ENCODE measurements at regions not wholly inside any gene's neighbourhood (a gene's known extent, or its start where the extent isn't known, plus 50 kb on each side); places are given as distances from the start of the nearest gene placed in this dataset.

- in situ Hi-C loops (cut with HindIII; ENCODE audit: low sequenced_read_pairs), result no loop called here
- no peak for TF ChIP-seq CTCF (IDR thresholded peaks at IDR 0.05; ENCODE audit: low read depth, low read length)
- H3K4me3 ChIP-seq (ENCODE audit: low read depth, low read length), result no peak overlapping the region
- peak; percentile 50 for DNase-seq (ENCODE audit: low read depth, low spot score)
These were observed 82.6 kb upstream of the SLC38A4 start for GRCh38 chr12:46908236-46908935.

DNA sequence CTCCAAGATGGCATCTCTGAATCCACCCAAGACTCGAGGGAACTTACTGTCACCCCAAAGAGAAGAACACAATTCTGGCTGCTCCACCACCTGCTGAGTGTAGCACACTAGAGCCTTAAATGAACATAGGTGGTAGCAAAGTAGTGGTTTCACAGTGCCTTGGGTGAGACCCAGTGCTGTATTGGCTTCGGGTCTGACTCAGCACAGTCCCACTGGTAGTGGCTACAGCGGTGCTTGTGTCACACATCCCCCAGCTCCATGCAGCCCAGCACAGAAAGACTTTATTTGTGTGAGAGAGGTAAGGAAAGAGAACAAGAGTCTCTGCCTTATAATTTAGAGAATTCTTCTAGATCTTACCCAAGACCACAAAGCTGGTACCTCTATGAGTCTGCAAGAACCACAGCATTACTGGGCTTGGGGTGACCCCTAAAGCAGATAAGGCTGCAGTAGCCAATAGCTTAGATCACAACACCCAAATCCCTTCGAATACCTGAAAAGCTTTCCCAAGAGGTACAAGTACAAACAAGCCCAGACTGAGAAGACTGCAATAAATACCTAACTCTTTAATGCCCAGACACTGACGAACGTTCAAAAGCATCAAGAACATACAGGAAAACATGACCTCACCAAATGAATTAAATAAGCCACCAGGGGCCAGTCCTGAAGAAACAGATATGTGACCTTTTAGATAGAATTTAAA is 83.3 kb upstream of the SLC38A4 start:
- in situ Hi-C loops (cut with HindIII; ENCODE audit: low sequenced_read_pairs), result no loop called here
- TF ChIP-seq CTCF (IDR thresholded peaks at IDR 0.05; ENCODE audit: low read depth, low read length), result no peak
- DNase-seq (ENCODE audit: low read depth, low spot score), result no peak
- H3K4me3 ChIP-seq (ENCODE audit: low read depth, low read length), result no peak overlapping the region

- TF ChIP-seq CTCF (IDR thresholded peaks at IDR 0.05; ENCODE audit: low read depth, low read length), result no peak
- no peak overlapping the region for H3K4me3 ChIP-seq (ENCODE audit: low read depth, low read length)
- in situ Hi-C loops (cut with HindIII; ENCODE audit: low sequenced_read_pairs), result no loop called here
- DNase-seq (ENCODE audit: low read depth, low spot score), result no peak
These were observed 85.0 kb upstream of the SLC38A4 start for GRCh38 chr12:46910830-46911229.

DNA sequence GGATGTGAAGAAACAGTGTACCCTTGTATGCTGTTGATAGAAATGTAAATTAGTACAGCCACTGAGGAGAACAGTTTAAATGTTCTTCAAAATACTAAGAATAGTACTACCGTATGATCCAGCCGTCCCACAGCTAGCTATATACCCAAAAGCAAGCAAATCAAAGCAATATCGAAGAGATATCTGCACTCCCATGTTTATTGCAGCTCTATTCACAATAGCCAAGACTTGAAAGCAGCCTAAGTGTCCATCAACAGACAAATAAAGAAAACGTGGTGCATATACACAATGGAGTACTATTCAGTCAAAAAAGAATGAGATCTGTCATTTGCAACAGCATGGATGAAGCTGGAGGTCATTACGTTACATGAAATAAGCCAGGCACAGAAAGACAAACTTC is 88.5 kb upstream of the SLC38A4 start:
- no peak overlapping the region for H3K4me3 ChIP-seq (ENCODE audit: low read depth, low read length)
- TF ChIP-seq CTCF (IDR thresholded peaks at IDR 0.05; ENCODE audit: low read depth, low read length), result no peak
- DNase-seq (ENCODE audit: low read depth, low spot score), result no peak
- in situ Hi-C loops (cut with HindIII; ENCODE audit: low sequenced_read_pairs), result no loop called here

DNA sequence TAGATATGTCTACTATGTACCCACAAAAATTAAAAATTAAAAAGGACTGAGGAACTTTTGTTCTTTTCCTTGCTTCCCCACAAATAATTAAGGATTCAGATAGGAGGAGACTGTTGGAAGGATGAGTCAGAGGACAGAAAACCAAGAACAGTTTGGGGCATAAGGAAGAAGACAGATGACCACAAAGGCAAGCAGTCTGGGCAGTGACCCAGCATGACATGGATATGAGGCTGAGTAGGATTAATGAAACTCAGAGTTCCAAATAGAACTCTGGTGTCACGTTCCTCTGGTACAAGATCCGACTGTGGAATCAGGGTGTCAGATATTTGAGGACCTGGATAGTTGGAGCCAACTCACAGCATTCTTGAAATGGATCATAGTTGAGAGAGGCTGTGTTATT is 89.3 kb upstream of the SLC38A4 start:
- DNase-seq (ENCODE audit: low read depth, low spot score), result peak; percentile 87
- no peak overlapping the region for H3K4me3 ChIP-seq (ENCODE audit: low read depth, low read length)
- in situ Hi-C loops (cut with HindIII; ENCODE audit: low sequenced_read_pairs), result no loop called here
- TF ChIP-seq CTCF (IDR thresholded peaks at IDR 0.05; ENCODE audit: low read depth, low read length), result no peak

DNA sequence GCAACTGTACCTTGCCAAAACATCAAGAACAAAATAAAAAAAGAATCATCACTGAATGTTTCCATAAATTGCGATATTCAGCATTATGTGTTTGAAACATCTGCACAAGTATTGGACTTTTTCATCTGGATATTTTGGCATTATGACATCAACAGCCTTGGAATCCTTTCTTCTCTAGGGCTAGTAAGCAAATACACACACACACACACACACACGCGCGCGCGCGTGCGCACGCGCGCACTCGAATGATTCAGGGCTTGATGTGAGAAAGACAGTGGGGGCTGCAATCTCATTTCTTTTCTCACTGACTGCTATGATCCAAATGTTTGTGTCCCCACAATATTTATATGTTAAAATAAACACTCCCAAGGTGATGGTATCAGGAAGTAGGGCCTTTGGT is 90.0 kb upstream of the SLC38A4 start:
- H3K4me3 ChIP-seq (ENCODE audit: low read depth, low read length), result no peak overlapping the region
- TF ChIP-seq CTCF (IDR thresholded peaks at IDR 0.05; ENCODE audit: low read depth, low read length), result no peak
- DNase-seq (ENCODE audit: low read depth, low spot score), result no peak
- in situ Hi-C loops (cut with HindIII; ENCODE audit: low sequenced_read_pairs), result no loop called here

All from astrocyte of the spinal cord (primary cell).